RKO (cell line): ENCODE measurements at regions not wholly inside any gene's neighbourhood (a gene's known extent, or its start where the extent isn't known, plus 50 kb on each side); places are given as distances from the start of the nearest gene placed in this dataset.
"Not testable (repeated sequence)": the region's sequence is repeated elsewhere in the genome, so short reads cannot be mapped to it uniquely, and the experiment has no call there.

ENCODE experiments used
- DNase-seq: peaks from one replicate; pipeline ENCODE4 v3.0.0-alpha.2; 2016; ENCODE audit warnings: low spot score

DNA sequence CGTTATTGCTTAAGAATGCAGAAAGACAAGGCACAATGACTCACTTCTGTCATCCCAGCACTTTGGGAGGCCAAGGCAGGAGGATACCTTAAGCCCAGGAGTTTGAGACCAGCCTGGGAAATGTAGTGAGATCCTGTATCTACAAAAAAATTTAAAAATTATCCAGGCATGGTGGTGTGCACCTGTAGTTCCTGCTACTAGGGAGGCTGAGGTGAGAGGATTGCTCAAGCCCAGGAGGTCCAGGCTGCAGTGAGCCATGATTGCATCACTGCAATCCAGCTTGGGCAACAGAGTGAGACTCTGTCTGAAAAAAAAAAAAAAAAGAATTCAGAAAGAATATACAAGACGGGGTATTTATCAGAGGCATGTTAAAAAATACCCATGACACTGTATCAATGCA is 182.0 kb upstream of the SPOPL start:
- DNase-seq: no peak

DNA sequence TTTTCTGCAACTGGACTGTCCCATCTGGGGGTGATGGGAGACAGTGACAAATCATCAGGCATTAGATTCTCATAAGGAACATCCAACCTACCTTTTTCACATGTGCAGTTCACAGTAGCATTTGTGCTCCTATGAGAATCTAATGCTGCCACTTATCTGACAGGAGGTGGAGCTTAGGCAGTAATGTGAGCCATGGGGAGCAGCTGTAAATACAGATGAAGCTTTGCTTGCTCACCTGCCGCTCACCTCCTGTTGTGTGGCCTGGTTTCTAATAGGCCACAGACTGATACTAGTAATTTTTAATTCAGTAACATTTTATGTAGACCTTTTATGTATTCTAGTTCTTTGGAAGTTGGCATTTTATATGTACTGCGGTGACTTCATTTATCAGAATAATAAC is 180.1 kb upstream of the SPOPL start:
- DNase-seq: no peak

DNA sequence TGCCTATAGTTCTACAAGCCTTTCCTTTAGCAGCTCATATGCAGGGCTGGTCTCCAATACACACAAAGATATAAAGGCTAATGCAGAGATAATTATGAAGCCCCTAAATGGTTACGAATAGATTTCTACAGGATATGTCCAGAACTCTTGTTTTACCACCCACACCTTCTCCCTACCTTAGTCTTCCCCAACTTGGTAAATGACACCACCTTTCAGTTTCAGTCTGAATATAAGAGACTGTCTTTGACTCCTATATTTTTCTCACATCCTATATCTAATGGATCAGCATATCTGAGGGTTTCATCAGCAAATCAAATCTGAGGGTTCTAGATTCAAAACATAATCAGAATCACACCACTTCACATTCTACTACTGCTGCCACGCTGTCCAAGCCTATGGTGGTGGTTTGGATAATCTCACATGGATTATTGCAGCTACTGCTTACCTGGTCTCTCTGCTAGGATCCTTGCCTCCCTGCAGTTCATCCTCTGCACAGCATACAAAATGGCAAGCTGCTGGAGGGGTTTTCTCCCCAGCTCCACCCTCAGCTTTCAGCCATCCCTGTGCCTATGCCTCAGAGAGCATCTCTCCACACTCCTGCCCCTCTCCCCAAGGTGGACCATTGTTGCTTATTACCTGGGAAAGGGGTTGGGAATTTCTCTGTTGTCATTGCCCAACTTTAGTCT is 178.0 kb upstream of the SPOPL start:
- no peak for DNase-seq

DNA sequence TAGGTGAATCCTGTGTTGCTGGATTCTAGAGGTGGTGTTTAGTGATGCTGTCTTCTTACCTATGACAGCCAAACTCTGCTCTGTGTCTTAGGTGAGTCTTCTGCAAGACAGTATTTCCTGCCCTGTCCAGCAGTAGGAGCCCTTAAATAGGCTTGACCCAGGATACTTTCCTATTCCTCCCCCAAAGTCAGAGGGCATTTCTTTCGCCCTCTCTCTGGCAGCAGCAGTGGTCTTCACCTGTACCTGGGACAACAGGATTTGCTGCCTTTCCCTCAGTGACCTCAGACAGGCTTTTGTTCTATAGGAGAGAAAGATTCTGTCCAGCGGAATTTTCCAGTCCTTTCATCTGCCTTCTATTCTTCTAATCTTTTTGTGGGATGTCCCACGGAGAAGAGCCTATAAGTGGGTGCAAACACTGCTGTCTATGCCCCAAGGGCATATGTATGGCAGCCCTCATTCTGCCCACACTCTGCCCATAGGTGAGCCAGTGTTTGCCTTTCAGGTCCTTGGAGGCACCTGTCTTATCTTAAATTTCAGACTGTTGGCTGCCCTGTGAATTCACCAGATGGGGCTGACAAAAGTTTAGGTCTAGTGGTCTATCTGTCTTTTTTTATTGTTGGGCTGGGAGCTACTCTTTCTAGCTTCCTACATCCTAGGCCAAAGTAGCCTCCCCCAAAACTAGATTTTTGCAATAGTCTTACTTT is 177.3 kb upstream of the SPOPL start:
- DNase-seq: no peak

DNA sequence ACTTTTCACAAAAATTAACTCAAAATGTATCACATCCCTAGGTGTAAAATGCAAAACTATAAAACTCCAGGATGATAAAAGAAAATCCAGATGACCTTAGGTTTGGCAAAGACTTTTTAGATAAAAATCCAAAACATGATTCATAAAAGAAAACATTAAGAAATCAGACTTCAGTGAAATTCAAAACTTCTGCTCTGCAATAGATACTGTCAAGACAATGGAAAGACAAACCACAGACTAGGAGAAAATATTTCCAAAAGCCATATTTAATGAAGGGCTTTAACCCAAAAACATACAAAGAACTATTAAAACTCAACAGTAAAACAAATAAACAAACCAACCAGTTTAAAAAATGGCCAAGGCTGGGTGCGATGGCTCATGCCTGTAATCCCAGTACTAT is 173.6 kb upstream of the SPOPL start:
- DNase-seq: no peak

DNA sequence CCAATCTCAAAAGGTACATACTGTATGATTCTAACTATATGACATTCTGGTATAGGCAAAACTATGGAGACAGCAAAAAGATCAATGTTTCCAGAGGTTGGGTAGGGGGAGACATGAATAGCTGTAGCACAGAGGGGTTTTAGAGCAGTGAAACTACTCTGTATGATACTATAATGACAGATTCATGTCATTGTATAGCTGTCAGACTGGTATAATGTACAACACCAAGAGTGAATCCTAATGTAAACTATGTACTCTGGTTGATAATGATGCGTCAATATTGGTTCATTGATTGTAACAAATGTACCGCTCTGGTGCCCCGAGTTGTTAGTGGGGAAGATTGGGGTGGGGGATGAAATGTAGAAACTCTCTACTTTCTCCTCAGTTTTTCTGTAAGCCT is 172.4 kb upstream of the SPOPL start:
- no peak for DNase-seq

DNA sequence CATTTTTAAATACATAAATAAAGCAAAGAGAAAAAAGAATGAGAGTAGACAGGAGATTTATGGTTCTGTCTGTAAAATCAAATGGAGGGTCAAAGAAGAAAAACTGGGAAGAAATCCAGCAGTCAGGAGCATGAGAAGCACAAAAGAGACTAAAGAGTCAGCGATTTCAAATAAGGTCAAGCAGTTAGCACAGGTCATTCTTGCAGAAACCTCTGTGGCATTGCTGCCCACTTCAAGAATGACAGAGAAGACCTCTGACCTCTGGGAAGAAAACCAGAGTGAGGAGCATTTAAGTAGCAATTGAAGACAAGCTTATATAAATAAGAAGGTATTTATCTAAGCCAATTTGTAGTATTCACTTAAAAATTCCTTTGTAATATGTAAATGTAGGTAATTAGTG is 172.0 kb upstream of the SPOPL start:
- no peak for DNase-seq

GRCh38 chr2:138333121-138333520 is 168.4 kb upstream of the SPOPL start:
- DNase-seq: no peak

GRCh38 chr2:138333677-138334076 is 167.9 kb upstream of the SPOPL start:
- no peak for DNase-seq

DNA sequence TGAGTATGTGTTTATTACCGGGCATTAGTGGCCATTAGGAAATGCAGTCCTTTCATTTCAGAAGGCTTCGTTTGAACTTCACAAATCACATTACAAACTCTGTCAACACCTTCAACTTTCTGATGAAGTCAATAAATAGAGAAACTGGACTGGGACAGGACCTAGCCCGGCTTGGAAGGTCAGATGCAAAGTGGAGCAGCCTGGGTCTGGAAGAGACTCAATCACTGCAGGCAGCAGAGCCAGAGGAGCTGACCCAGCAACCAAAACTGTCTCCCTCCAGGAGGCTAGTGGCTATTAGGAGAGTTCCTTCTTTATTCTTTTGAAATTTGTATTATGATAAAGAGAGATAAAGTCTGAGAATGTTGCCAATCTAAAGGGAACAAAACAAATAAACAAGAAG is 167.2 kb upstream of the SPOPL start:
- DNase-seq: no peak

DNA sequence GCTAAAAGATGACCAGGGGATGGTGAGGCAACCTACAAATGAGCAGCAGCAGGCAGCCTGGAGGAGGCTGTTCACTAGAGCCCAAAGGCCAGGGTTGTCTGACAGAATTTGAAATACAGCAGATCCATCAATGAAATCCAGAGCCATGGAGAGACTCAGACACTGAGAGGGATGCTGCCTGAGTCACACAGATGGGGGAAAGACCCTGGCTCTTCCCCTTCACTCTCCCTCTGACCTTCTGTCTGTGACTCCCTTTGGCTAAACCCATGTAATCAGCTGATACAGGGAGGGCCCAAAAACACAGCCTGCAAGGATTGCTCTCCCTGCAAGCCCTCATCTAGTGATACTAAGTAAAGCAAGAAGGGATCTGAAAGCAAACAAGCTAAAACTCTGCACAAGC is 166.5 kb upstream of the SPOPL start:
- DNase-seq: no peak

DNA sequence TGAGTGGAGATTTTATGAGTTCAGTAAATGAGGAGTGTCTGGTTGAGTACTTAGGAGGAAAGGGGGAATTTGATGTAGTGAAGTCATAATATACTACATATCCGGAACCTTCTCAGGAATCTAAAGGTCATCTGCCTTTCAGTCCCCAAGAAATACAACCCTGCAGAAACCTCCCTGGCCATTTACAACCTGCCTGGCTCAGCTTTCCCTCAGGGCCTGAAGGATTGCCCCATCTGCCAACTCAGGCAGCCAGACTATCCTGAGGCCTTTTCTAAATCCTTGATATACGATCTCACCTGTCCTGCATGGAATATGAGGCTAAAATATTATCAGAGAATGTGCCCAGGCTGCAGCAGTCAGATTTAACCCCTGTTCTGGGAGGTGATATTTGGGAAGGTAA is 165.4 kb upstream of the SPOPL start:
- no peak for DNase-seq

GRCh38 chr2:138355244-138355643 is 146.3 kb upstream of the SPOPL start:
- no peak for DNase-seq

- no peak for DNase-seq
These were observed 145.4 kb upstream of the SPOPL start for GRCh38 chr2:138356178-138356577.

- DNase-seq: no peak
These were observed 142.0 kb upstream of the SPOPL start for GRCh38 chr2:138359532-138359931.

GRCh38 chr2:138364554-138365162 is 136.9 kb upstream of the SPOPL start:
- DNase-seq: no peak

DNA sequence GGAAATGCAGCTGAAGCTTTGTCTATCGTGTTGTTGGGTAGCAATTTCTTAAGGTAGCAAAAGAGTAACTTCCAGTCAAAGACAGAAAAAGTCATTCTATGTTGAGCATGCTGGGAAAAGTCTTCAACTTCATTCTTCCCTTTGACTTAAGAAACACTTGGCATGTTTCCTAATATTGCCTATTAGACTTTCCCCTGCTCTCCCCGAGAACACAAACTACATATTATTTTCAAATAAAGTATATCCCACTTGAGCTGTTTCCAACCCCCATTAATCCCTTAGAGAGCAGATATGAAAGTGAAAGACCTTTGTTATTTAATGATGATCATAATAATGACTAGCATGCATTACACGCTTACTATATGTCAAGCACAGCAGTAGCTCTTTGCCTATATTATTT is 136.0 kb upstream of the SPOPL start:
- no peak for DNase-seq

DNA sequence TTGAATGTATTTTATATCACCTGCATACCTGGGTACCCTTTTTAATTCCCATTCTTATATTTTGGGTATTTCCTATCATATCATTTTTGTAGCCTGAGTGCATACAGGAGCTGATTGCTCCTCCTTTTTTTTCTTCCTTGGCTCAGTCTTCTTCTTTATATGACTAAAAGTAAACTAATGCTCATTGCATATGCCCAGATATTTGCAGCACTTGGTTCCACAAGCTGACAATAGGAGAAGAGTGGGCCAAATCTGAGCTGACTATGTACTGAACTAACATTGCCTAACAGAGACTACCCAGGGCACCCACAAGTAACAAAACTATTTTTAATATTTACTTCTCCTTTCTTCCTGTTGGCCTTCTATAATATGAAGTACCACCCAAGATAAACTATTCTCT is 131.7 kb upstream of the SPOPL start:
- DNase-seq: no peak

GRCh38 chr2:138373993-138374408 is 127.6 kb upstream of the SPOPL start:
- peak; percentile 67 for DNase-seq

DNA sequence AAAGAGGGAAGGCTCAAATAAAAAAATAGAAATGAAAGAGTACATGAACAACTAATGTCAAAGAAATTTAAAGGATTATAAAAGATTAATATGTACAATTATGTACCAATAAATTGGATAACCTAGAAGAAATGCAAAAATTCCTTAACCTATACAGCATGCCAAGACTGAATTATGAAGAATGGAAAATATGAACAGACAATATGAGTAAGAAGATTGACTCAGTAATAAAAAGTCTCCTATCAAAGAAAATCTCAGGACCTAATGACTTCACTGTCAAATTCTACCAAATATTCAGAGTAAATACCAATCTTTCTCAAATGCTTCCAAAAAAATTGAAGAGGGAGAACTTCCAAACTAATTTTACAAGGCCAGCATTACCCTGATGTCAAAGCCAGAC is 120.2 kb upstream of the SPOPL start:
- DNase-seq: no peak

DNA sequence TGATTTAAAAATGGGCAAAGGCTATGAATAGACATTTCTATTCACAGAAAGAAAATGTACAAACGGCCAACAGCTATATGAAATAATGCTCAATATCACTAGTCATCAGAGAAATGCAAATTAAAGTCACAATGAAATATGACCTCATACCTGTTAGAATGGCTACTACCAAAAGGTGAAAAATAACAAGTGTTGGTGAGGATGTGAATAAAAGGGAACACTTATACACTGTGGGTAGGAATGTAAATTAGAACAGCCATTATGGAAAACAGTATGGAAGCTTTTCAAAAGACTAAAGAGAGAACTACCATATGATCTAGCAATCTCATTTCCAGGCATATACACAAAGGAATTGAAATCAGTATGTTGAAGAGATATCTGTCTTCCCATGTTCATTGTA is 118.9 kb upstream of the SPOPL start:
- no peak for DNase-seq

DNA sequence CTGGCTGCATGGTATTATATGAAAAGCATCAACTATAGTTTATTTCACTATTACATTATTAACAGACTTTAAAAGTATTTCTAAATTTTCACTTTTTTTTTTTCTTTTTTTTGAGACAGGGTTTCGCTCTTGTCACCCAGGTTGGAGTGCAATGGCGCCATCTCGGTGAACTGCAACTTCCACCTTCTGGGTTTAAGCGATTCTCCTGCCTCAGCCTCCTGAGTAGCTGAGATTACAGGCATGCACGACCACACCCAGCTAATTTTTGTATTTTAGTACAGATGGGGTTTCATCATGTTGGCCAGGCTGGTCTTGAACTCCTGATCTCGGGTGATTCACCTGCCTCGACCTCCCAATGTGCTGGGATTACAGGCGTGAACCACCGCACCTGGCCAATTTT is 115.4 kb upstream of the SPOPL start:
- not testable (repeated sequence) for DNase-seq

- DNase-seq: no peak
These were observed 112.5 kb upstream of the SPOPL start for GRCh38 chr2:138389063-138389462.
